Ovary (tissue), 3 donors: ENCODE measurements at regions not wholly inside any gene's neighbourhood (a gene's known extent, or its start where the extent isn't known, plus 50 kb on each side); places are given as distances from the start of the nearest gene placed in this dataset.
"Not testable (repeated sequence)": the region's sequence is repeated elsewhere in the genome, so short reads cannot be mapped to it uniquely, and the experiment has no call there.

Source experiments
- CTCF ChIP-seq, 3 donors: fragments of 450-650 bp in 2 of 3; fragments of 200-600 bp in 1 of 3; IDR thresholded peaks; one replicate each; pipeline versions ENCODE4 v1.5.1 to v1.8.0; 2016 to 2022; ENCODE audit warnings: antibody characterized with exemption in 3 of 3, mild to moderate bottlenecking in 1 of 3
- EP300 ChIP-seq: sonication (generic); formaldehyde crosslinking; IDR thresholded peaks from one replicate; pipeline ENCODE4 v1.6.1; 2017; ENCODE audit warnings: antibody characterized with exemption
- POLR2A ChIP-seq: fragments of 450-650 bp; IDR thresholded peaks from one replicate; pipeline ENCODE4 v1.6.1; 2017; ENCODE audit warnings: antibody characterized with exemption, mild to moderate bottlenecking, moderate library complexity
- donor health status: DM: no; HTN: no; CAD: no.

- not testable (repeated sequence) for TF ChIP-seq CTCF (IDR thresholded peaks at IDR 0.05); POLR2A; EP300
These were observed 124.8 kb upstream of the GOLGA6L6 start for GRCh38 chr15:20666410-20666809.
